Testis (tissue), 2 donors: ENCODE measurements at regions not wholly inside any gene's neighbourhood (a gene's known extent, or its start where the extent isn't known, plus 50 kb on each side); places are given as distances from the start of the nearest gene placed in this dataset.

Experiments
- DNase-seq: peaks from one replicate; pipeline ENCODE4 v3.0.0-alpha.2; 2019
- H3K27ac ChIP-seq, 2 donors: fragments of 200-600 bp; sonication (generic); one replicate each; pipeline ENCODE4 v1.5.1; 2019
- H3K27me3 ChIP-seq: fragments of 200-600 bp; sonication (generic); one replicate; pipeline ENCODE4 v1.5.1; 2019
- H3K36me3 ChIP-seq: fragments of 200-600 bp; sonication (generic); one replicate; pipeline ENCODE4 v1.5.1; 2017; ENCODE audit warnings: low read depth; ENCODE audit errors: missing control alignments
- H3K4me1 ChIP-seq: fragments of 200-600 bp; sonication (generic); one replicate; pipeline ENCODE4 v1.5.1; 2019
- H3K4me3 ChIP-seq, 2 donors: fragments of 200-600 bp; sonication (generic); one replicate each; pipeline ENCODE4 v1.5.1; 2017 to 2019
- H3K9me3 ChIP-seq: fragments of 200-600 bp; sonication (generic); one replicate; pipeline ENCODE4 v1.5.1; 2017
- POLR2A ChIP-seq: fragments of 450-650 bp; IDR thresholded peaks from one replicate; pipeline ENCODE4 v1.6.1; 2017; ENCODE audit warnings: antibody characterized with exemption, mild to moderate bottlenecking, moderate library complexity
- WGBS, 2 donors: methylation state at CpG; one replicate each; pipeline ENCODE4 v1.1.5; 2018; 5-methylcytosine and 5-hydroxymethylcytosine counted together
- intact Hi-C: fragments of 100-400 bp; cut with DNase I; formaldehyde crosslinking; loops from one replicate; pipeline ENCODE4 v1.15.1; 2023; ENCODE audit warnings: low total_unique reads
- TF ChIP-seq, protein P1 (sequence below), 3 experiments: fragments of 450-650 bp in 2 of 3; fragments of 200-600 bp in 1 of 3; sonication (generic) in 1 of 3; IDR thresholded peaks; one replicate each; pipeline ENCODE4 v1.5.1; 2016 to 2019; ENCODE audit warnings: antibody characterized with exemption in 3 of 3, mild to moderate bottlenecking in 2 of 3, moderate library complexity in 1 of 3

DNA sequence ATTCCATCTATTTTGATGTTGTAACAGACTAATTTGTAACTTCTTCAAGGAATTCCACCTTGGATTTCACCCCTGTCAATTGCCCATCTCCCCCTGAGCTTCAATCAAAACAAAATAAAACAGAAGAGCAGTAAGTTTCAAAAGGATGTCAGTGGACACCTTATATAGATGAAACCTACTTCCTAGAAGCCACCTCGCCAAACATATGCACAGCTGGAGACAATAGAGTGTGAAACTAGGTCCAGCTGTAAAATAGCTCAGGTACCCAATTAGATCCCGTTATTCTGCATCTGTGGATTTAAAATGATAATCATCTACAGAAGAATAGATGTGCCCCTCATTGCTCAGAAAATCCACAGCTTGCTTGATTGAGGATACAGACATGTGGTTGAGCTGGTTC lies 598.6 kb downstream of the SH2D4B start:
- DNase-seq: no peak
- Histone ChIP-seq H3K9me3 (no peaks in the 10 kb centered on the region), H3K36me3 (no peaks in the 10 kb centered on the region), H3K27me3 (no peaks in the 10 kb centered on the region), H3K4me3 (no peak overlapping the region), H3K4me1 (no peaks in the 10 kb centered on the region), H3K27ac (no peak overlapping the region)
- TF ChIP-seq, protein P1, sequence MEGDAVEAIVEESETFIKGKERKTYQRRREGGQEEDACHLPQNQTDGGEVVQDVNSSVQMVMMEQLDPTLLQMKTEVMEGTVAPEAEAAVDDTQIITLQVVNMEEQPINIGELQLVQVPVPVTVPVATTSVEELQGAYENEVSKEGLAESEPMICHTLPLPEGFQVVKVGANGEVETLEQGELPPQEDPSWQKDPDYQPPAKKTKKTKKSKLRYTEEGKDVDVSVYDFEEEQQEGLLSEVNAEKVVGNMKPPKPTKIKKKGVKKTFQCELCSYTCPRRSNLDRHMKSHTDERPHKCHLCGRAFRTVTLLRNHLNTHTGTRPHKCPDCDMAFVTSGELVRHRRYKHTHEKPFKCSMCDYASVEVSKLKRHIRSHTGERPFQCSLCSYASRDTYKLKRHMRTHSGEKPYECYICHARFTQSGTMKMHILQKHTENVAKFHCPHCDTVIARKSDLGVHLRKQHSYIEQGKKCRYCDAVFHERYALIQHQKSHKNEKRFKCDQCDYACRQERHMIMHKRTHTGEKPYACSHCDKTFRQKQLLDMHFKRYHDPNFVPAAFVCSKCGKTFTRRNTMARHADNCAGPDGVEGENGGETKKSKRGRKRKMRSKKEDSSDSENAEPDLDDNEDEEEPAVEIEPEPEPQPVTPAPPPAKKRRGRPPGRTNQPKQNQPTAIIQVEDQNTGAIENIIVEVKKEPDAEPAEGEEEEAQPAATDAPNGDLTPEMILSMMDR (IDR thresholded peaks at IDR 0.05): no peak
- TF ChIP-seq POLR2A: no peak
- intact Hi-C loops: no loop called here
- 87 to 100% methylated on average over 2 of the region's 2 CpGs for WGBS, 2 donors

DNA sequence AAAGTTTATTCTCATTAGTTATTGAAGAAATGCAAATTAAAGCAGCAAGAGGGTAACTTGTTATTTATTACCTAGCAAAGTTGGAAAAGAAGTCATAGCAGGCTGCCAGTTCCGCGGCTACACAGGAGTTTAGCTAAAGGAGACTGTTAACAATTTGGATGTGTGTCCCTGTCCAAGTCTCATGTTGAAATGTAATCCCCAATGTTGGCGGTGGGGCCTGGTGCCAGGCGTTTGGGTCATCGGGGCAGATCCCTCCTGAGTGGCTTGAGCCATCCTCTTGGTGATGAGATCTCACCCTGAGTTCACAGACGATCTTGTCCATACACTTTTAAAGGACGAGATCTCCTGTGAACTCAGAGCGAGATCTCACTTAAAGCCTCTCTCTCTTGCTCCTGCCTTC lies 608.3 kb downstream of the SH2D4B start:
- H3K27ac ChIP-seq: no peak overlapping the region
- no peaks in the 10 kb centered on the region for H3K9me3 ChIP-seq
- H3K36me3 ChIP-seq: no peaks in the 10 kb centered on the region
- no peaks in the 10 kb centered on the region for H3K4me1 ChIP-seq
- H3K27me3 ChIP-seq: no peaks in the 10 kb centered on the region
- intact Hi-C loops: no loop called here
- DNase-seq: no peak
- TF ChIP-seq, protein P1 (IDR thresholded peaks at IDR 0.05): no peak
- TF ChIP-seq POLR2A: no peak
- WGBS, 2 donors: 69 to 87% methylated on average over 8 of the region's 8 CpGs
- no peak overlapping the region for H3K4me3 ChIP-seq

DNA sequence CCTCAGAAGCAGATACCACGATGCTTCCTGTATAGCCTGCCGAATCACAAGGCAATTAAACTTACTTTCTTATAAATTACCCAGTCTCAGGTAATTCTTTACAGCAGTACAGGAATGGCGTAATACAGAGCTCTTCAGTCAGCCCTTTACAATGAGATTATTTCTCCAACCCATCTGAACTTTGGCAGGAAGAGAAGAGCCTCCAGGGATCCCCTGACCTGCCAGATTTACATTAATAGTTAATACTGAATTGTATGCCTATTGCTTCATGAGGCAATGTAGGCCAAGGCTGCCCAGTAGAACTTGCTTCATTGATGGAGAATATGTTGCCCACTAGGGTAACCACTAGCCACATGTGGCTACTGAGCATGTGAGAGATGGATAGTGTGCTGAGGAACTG lies 608.7 kb downstream of the SH2D4B start:
- no peak for TF ChIP-seq POLR2A
- TF ChIP-seq, protein P1 (IDR thresholded peaks at IDR 0.05): no peak

DNA sequence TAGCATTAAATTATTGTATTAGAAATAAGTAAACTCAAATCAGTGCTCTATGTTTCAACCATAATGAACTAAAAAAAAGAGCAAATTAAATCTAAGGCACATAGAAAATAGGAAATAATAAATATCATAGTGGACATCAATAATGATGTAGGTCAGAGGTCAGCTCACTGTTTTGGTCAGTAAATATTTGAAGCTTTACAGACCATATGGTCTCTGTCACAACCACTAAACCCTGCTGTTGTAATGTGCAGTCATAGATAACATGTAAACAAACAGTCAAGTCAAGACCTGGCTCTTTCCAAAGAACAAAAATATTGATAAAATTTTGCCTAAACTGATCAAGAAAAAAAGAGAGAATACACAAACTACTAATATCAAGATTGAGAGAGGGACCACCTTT lies 615.0 kb downstream of the SH2D4B start:
- intact Hi-C loops: no loop called here
- Histone ChIP-seq H3K9me3 (no peaks in the 10 kb centered on the region), H3K4me1 (no peaks in the 10 kb centered on the region), H3K4me3 (no peak overlapping the region), H3K27me3 (no peaks in the 10 kb centered on the region), H3K36me3 (no peaks in the 10 kb centered on the region), H3K27ac (no peak overlapping the region)
- TF ChIP-seq, protein P1 (IDR thresholded peaks at IDR 0.05): no peak
- no peak for TF ChIP-seq POLR2A
- no peak for DNase-seq

More for the DNA sequence above, 608.7 kb downstream of the SH2D4B start:
- Histone ChIP-seq H3K4me3 (no peak overlapping the region), H3K27me3 (no peaks in the 10 kb centered on the region), H3K27ac (no peak overlapping the region), H3K9me3 (no peaks in the 10 kb centered on the region), H3K36me3 (no peaks in the 10 kb centered on the region), H3K4me1 (no peaks in the 10 kb centered on the region)
- intact Hi-C loops: no loop called here
- no peak for DNase-seq
- 70 to 87% methylated on average over 3 of the region's 3 CpGs for WGBS, 2 donors

DNA sequence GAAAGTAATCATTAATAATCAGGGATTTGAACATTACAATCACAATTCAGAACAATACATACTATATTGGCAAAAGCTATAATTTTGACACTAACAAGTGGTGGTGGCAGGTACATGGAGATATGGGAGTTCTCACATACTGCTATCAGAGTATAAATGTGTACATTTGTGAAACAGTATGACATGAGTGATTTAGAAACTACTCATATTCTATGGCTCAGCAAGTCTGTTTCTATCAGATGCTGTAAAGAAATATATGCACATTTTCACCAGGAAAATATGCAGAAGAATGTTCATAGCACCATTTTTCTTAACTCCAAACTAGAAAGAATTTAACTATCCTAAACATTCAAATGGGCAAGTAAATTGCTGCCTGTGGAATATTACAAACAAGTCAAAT lies 620.0 kb downstream of the SH2D4B start:
- H3K4me3 ChIP-seq: no peak overlapping the region
- no peaks in the 10 kb centered on the region for H3K27me3 ChIP-seq
- no peak overlapping the region for H3K27ac ChIP-seq
- no peaks in the 10 kb centered on the region for H3K36me3 ChIP-seq
- DNase-seq: no peak
- intact Hi-C loops: no loop called here
- no peak for TF ChIP-seq POLR2A
- no peaks in the 10 kb centered on the region for H3K9me3 ChIP-seq
- H3K4me1 ChIP-seq: no peaks in the 10 kb centered on the region
